K562 (cell line): ENCODE measurements at regions not wholly inside any gene's neighbourhood (a gene's known extent, or its start where the extent isn't known, plus 50 kb on each side); places are given as distances from the start of the nearest gene placed in this dataset.

ENCODE experiments used
- CBX8 ChIP-seq: fragments of 200-600 bp; sonication (generic); IDR thresholded peaks from 2 replicates; pipeline ENCODE4 v1.6.1; 2012; ENCODE audit warnings: borderline replicate concordance, mixed run types, low read depth, mild to moderate bottlenecking, moderate library complexity, mixed read lengths, low read length, control low read depth, inconsistent platforms; ENCODE audit not compliant: poor library complexity, severe bottlenecking; ENCODE audit errors: extremely low read depth
- HNRNPK ChIP-seq: fragments of 200-400 bp; formaldehyde crosslinking; IDR thresholded peaks from one replicate; pipeline ENCODE4 v1.6.1; 2018; ENCODE audit warnings: mild to moderate bottlenecking, low read depth, low read length; ENCODE audit not compliant: poor library complexity, severe bottlenecking
- NCOA6 ChIP-seq: fragments of 450-650 bp; IDR thresholded peaks from 2 replicates; pipeline ENCODE4 v1.6.1; 2017; ENCODE audit warnings: mild to moderate bottlenecking
- RBM15 ChIP-seq: fragments of 200-400 bp; formaldehyde crosslinking; IDR thresholded peaks from 2 replicates; pipeline ENCODE4 v1.6.1; 2018; ENCODE audit warnings: mild to moderate bottlenecking, low read length, moderate library complexity; ENCODE audit not compliant: insufficient read depth
- ZNF785 ChIP-seq: fragments of 250-450 bp; sonication (Bioruptor Pico); IDR thresholded peaks from 2 replicates; pipeline ENCODE4 v1.4.0; 2020; ENCODE audit warnings: mild to moderate bottlenecking

DNA sequence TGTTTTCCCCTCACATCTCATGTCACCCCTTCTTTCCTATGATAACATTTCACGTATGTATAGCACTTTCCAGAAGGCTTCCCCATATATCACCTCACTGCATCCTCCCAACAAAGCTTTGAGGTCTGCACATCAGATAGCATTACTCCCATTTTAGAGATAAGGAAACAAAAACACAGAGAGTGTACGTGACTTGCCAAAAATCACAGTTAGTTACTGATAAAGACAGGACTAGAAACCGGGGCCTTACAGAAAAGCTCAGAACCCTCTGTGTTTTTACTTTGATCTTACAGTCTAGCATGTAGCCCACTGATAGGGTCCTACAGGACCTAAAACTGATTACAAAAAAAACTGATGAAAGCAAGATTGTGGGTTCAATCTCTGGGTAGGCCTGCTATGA, 202.9 kb upstream of the CDKN3 start:
- TF ChIP-seq HNRNPK: no peak
- TF ChIP-seq CBX8: no peak
- no peak for TF ChIP-seq RBM15
- no peak for TF ChIP-seq ZNF785 (CRISPR knock-in tag)
- TF ChIP-seq NCOA6: no peak
